Retina (tissue), 1 donor: ENCODE measurements at regions not wholly inside any gene's neighbourhood (a gene's known extent, or its start where the extent isn't known, plus 50 kb on each side); places are given as distances from the start of the nearest gene placed in this dataset.
A peak's percentile ranks its signal among the peaks of the same experiment; 100 is the strongest.

Source experiments
- DNase-seq: peaks from one replicate; pipeline ENCODE4 v3.0.0-alpha.2; 2016

DNA sequence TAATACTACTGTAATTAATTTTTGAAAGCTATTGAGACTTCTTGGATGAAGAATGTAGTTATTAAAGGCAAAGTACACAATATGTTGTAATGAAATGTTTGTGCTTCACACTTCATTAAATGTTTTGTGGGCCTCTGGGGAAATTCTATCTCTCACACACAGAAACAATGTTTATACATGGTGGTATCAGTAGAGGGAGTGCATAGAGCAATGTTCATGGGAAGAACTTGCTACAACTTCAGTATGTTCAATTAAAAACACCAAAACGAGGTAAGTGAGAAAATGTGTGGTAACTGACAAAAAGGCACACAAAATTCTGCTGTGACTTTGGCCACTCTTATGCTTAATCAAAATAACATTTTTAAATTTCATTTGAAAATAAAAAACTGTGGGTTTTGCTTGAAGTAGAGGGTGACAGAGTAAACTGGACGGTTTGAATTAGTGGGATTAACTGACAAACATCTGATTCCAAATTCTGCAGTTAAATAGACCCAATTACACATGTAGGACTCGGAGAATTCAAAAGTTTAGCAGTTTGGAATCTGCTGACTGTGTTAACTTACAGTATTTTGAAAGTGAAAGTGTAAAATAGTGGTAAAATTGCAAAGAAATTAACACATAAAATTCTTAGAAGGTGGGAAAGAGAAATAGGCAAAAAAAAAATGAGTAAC is 111.4 kb upstream of the TTC29 start:
- DNase-seq: no peak

DNA sequence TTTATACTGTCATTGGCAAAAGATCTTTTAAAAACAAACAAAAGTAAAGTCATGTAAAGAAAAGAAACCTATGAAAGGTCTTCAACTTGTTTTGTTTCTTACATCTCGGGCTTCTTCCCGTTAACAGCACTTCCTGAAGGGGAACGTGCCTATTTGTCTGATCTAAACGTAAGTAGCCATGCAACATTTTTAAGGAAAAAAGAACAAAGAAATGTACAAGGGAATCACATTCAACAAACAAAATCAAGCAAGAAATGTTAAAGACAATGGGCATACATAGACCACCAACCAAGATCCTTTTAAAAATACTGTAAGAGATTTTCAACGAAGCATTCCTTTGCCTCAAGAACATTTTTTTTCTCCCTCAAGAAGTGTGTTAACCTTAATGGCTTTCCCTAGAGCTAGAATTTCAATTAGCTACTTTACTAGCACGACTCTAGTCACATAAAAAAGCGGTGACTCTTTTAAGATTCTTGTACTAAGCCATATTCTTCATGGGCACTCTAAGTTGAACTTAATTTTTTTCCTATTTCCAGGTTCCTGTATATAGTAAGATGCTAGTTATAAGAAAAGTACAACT is 112.0 kb upstream of the TTC29 start:
- no peak for DNase-seq

DNA sequence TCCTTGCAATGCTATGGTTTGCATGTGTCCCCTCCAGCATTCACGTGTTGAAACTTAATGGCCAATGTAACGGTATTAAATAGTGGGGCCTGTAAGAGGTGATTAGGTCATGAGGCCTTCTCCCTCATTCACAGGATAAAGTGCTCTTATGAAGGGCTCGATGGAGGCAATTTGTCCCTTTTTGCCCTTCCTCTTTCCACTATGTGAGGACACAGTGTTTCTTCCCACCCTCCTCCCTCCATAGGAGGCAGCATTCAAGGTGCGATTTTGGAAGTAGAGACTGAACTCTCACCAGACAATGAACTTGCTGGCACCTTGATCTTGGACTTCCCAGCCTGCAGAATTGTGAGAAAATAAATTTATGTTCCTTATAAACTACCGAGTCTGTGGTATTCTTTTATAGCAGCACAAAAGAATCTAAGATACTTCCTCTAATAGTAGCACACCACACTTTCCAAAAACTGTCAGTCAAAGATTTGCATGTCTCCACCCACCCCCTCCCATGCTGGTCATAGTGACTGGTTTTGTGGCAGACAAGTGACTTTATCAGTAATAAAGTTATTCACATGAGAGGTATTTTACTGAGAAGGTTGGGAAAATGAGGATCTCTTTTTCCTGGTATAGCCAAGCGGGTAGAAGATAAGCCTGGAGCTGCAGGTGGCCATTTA is 113.5 kb upstream of the TTC29 start:
- DNase-seq: no peak

DNA sequence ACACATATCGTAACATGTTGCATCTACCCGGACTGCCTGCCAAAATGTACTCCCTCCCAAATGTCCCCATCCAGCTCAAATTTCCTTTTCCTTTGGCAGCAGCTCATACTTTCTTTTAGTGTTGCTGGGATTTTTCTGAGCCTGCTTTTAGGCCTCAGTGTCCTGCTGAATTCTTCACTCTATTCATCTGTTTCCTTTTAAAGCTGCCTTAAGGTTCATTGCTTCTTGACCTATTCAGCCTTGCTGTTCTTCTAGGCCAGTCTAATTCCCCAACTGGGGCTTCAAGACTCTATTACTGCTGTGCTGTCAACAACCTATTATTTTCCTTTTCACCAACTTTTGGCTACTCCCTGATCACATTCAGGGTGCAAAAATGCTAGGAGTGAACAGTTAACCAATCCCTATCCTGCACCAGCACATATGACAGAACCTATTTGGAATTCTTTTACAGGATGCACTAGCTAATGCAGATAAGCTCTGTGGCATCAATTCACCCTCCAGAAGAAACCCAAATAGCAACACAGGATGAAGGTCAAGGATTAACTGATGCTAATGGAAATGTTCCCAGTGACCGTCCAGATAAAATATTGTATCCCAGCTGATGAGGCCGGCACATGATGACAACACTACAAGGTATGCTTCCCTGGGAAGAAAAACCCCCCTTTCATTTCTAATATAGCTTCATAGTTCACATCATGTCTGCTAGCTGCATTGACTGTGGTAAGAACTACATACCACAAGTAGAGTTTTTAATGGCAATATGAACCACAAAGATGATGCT is 114.7 kb upstream of the TTC29 start:
- no peak for DNase-seq

DNA sequence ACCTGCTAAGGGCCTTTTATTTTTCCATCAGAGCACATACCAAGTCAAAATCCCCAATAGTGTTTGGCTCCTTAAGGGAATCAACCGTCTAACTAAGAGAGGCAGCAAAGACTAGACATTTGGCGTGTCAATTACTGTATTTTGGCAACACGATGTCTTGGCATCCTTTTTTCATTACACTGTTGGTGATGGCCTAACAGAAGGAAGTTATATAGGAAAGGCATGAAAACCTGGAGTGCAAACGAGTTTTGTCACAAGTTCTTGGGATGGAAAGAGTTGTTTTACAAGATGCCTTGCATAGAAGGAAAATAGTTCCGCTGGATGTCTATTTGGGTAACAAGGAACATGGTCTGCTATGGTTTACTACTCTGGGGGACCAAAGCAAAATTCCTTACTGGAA is 119.2 kb upstream of the TTC29 start:
- DNase-seq: no peak

DNA sequence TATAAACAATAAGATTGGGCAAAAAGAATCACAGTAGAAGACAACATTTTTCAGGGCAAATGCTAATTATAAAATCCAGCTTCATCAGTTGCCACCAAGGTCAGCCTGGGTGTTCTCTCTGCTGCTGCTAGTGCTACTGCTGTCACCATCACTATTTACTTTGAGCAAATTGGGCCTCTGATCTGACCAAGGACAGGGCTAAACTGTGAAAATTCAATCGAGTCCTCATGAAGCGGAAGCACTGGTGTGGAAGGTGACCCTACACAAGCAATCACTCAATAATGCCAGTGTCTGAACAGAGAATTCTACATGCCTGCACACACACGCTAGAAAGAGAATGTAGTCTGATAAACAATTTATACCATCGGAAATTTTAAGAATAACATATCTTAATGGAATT is 122.9 kb upstream of the TTC29 start:
- DNase-seq: no peak

DNA sequence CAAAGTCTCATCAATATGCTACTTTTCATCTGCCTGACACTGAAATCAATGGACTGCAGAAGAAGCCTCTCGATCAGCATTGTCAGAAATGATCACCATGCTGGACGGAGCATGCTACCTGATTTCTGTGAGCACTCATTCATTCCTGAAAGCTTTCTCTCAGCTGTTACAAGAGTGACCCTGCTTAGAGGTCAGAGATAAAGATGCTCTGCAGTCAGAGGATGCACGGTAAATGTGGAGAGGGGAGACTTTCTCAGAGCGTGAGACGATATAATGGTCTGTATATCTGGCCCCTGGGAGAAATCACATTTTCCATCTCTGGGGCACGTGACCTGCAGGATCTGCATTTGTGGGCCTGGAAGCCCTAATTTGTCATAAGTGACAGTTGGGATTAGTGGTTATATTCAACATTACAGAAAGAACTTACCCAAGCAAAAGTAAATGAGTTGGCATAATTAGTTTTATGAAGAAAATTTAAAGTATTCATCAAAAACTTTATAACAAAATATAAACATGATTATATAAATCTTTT is 125.6 kb upstream of the TTC29 start:
- no peak for DNase-seq

DNA sequence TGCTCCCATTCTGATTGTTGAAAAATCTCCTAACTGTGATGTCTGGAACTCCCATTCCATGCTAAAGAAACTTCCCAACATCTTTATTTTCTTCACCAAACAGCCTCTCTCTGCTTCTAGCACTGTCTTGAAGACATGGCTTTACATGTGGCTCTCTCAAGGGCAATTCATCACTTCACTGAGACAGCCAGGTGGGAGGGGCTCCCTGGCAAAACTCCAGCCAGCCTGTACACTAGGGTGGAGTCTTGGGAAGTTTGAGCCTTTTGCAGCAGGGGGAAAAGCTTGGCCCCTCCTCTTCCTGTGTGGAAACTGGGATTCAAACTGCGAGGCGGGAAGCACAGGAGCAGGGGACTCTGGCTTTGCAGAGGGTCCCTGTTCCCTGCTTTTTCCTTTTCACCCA is 130.5 kb upstream of the TTC29 start:
- DNase-seq: no peak

DNA sequence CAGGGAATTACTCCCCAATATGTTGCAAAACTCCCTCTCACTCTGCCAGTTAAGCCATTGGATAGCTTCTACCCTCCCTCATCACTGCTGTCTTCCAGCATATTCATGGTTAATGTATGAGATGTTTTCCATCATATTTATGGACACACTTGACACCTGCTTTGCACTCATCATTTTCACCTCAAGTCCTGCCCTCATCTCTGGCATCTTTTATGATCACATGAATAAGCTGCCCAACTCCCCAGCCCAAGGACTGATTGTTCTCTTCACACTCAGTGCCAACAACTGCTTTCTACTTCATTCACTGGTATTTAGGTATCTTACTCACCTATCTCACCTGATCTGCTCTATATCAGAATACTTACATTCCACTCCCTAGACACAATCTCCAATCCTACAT is 131.1 kb upstream of the TTC29 start:
- DNase-seq: no peak

DNA sequence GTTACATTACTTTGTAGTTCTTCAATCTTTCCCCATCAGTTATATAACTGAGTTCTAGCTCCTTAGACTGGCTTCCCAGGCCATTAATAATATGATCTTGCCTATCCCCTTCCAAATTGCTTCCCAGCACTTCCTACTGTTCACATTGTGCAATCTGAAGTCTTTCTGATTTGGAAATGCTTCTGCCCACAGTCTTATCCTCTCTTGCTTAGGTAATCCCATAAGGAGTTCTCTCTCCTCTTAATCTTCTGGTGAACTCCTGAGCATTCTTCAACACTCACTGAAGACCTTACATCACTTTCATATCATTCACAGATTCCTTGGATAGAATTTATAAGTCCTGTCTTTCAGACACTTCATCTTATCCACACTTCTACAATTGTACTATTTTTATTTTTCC is 132.7 kb upstream of the TTC29 start:
- DNase-seq: no peak

DNA sequence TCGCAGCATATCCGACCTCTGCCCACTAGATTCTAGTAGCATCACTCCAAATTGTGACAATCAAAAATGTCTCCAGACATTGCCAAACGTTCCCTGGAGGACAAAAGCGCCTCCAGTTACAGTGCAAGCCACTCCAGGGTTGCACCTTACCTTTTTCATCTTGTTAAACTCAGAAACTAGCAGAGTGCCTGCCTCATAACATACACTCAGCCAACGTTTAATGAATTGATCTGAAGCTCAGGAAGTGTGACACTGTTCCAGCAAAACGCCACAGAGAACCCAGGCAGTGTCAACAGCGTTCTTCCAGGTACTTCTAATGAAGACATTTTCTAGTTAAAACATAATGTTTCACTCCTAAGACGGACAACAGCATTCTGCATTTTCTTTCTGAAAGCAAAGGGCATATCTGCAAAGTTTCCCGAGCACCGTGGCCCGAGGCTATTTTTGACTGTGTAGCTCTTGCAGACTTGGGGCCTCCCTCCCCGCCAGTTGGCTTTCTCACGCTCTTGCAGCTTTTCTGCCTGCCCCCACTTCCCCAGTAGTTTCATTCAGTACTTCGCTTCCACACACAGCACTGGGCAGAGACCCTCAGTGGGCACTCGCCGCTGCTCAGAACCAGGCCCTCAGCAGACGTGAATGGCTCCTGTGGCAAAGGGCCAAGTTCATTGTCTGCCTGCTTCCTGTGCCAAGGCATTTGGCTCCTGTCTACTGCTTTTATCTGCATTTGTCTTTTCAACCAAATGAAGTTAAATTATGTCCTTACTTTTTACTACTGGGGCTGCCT is 133.4 kb upstream of the TTC29 start:
- no peak for DNase-seq

DNA sequence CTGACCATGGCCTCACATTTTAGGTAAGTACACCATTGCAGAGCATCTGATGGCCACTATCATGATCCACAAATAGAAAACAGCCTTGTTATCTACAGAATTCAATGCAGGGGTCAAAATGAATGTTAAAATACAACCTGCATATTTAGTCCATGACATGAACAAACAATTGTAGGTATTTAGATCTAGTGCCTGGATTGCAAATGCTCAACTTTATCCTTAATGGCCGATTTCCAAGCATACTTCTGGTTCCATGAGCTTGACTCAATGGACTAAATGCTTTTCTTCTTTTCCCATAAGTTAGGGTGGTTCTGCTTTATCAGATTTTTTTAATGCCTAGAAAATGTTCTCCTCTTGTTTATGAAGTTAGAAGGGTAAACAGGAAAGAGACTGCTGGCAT is 139.2 kb upstream of the TTC29 start:
- no peak for DNase-seq

DNA sequence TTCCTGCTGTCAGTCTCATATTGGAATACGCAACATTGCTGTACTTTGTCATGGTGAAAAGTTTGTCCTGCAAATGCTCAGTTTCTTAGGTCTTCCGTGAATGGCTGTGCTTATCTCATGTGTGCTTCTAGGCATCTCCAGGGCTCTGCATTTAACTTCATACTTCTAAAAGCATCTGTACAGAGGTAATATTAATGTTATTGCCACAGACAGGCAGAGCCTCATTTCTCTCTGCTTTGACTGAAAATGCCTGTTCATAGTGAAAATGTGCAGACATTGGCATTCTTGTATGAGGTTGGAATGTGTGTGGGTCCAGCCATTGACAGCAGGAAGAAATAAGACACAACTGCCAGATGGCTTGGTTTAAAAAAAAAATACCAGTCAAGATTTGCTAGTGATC is 140.1 kb upstream of the TTC29 start:
- DNase-seq: no peak

DNA sequence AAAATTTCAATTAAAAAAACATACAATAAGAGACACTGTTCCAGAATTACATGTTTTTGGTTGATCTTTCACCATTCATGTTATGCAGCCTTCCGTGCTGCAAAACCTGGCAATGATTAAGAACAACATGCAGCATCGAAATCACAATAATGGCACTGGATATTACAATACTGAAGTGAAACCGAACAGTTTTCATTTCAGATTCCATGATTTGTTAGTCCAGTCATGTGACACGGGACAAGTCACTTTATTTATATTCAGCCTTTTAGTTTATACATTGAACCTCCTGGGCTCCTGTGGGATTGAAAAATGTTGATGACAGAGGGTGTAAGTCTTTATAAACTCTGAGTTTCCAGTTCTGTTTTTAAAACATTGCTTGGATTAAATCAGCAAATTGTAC is 142.5 kb upstream of the TTC29 start:
- DNase-seq: no peak

DNA sequence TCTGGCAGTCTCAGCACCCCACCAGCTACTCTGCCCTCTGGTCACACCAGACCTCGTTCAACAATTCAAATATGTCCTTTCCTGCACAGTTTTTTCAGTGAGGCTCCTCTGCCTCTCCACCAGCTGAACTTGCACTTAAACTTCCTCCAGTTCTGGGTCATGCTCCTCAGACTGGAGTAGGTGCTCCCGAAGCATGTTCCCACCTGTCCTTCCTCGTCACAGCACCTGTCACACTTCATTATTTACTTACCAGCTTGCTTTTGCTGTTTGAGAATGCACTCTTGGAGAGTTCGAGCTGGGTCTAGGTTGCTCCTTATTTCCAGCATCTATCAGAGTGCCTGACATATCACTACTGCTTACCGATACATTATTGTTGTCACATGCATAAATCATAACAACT is 144.8 kb upstream of the TTC29 start:
- DNase-seq: no peak

DNA sequence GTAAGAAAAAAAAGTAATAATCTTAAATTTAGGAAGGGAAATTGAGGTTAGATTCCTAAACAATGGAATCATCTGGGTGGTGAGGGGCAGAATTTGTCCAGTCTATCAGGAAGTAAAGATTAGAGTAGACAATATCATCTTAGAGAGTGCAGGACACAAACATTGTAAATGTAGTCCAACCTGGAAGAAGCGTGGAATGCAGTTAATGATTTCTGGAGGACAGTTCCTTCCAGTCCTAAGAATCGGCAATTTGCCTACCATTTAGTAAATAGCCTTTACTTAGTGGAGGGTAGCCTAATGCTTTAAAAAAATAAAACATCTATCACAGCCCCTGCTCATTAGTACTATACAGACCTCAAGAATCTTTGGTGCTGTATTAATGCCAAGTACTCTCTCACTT is 147.5 kb upstream of the TTC29 start:
- no peak for DNase-seq

DNA sequence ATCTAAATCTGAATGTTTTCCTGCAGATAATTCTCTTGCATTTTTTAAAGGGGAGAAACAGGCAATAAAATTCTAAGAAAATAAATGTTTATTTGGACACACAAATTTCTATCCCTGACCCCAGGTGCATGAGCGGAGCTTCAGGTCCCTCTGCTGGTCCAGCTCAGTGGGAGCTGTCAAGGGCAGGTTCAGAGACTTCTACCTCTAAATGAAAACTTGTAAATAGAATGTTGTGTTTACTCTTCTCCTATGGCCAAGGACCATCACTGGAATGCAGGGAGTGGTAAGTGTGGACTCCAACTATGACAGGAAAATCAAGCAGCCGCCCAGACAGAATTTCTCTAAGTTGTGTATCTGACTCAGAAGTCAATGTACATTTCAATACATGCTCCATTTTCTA is 148.6 kb upstream of the TTC29 start:
- DNase-seq: no peak

DNA sequence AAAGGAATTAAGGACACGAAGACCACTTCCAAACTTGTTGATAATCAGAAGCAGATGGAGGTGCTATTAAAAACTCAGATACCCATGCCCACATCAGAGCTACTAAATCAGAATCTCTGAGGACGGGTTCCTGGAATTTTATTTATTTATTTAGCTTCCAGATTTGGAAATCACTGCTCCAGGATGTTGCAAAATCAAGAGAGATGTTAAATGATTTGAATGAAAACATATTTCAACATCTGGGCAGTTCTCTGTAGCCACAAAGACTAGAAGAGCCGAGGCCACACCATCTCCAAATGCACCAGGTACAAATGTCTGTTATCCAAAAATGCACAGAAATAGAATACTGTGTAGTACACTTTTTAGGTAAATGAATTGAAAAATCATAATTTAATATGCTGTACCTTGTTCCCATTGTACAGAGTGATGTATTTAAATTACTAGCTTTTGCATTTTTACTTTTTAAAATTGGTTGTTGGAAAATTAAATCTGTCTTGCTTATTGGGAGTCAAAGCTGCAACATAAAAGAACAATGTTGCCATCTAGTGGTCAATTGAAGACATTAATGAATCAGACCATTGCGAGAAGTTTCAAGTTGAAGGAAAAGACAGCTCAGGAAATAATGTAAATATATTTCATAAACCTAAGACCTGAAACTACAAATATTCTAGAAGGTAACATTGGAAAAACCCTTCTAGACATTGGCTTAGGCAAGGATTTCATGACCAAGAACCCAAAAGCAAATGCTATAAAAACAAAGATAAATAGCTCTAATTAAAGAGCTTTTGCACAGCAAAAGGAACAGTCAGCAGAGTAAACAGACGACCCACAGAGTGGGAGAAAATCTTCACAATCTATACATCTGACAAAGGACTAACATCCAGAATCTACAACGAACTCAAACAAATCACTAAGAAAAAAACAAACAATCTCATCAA is 151.3 kb upstream of the TTC29 start:
- peak; percentile 50 for DNase-seq

DNA sequence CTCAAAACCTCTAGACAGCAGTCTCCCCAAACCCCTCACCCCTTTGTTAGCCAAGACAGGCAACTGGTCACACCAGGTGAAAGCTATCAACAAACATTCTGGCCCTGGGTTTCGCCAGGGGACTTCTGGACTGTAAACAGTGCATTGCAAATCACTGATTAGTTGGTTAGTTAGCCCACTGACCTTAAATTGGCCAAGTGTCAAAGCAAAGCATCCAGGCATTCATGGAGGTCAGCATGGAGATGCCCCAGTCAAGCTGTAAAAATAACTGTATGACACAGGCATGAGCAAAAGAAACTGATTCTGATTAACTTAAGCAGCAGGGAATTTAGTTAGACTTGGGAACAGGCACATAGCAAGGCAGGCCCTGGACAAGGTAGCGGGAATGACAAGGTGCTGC is 156.0 kb upstream of the TTC29 start:
- no peak for DNase-seq

DNA sequence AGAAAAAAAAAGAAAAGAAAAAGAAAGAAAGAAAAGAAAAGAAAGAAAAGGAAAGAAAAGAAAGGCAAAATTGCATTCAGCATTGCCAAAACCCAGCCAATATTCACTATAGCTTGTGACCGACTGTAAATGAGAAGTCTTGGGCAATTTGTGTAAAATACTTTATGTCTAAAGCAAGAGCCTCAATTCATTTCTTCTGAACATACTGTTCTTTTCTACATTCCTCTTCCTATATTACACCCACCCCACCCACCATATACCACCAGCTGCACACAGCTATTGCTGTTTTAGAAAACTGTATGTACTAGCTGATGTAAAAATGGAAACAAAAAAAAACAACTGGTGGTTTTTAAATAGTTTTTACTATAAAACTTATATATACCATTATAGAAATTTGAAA is 156.9 kb upstream of the TTC29 start:
- DNase-seq: no peak

DNA sequence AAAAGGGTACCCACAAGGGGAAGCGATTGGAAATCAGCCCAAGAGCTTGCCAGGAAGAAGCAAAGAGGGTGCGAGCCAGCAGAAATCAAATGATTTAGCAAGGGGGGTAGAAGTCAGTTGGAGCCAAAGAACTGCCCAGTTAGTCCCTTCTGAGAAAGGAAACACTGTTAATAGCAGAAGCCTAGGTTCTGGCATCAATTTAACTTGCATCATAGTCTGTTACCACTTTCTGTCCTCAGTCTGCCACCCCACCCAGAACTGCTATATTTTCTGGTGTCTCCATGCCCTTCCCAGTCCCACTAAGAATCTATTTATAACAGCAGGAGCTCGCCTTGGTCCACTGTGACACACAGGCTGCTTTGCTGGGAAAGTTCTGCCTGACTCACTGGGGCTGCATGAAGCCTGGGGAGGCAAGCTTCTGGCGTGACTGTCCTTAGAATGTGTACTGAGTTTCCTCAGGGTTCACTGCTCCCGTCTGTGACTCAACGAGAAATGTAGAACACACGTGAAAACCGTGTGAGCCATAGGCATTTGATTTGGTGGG is 157.8 kb upstream of the TTC29 start:
- DNase-seq: no peak
